Epithelial cell of prostate (primary cell): ENCODE measurements at regions not wholly inside any gene's neighbourhood (a gene's known extent, or its start where the extent isn't known, plus 50 kb on each side); places are given as distances from the start of the nearest gene placed in this dataset.
"Not testable (repeated sequence)": the region's sequence is repeated elsewhere in the genome, so short reads cannot be mapped to it uniquely, and the experiment has no call there.

ENCODE experiments used
- DNase-seq: peaks from one replicate; pipeline ENCODE4 v3.0.0-alpha.2; 2011; ENCODE audit warnings: low read depth, low spot score
- H3K27ac ChIP-seq: fragments of 450-650 bp; 2 replicates; pipeline ENCODE4 v1.5.1; 2017; ENCODE audit warnings: mild to moderate bottlenecking

DNA sequence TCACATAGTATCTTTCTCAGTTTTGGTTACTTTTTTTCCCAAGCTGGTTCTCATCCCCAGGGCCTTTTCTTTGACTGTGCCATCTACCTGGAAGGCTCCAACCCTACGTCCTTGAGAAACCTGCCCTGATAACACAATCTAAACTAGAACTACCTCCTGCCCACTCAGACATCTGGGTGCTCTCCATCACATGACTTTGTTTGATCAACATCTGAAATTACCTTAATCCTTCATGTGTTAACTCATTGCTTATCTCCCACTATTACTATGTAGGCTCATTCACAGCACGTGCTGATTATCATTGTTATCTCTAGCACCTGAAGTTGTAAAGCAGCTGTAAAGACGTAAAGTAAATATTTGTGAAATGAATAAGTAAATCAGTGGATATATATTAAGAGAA is 784.0 kb downstream of the TMTC2 start:
- no peak overlapping the region for H3K27ac ChIP-seq
- no peak for DNase-seq

DNA sequence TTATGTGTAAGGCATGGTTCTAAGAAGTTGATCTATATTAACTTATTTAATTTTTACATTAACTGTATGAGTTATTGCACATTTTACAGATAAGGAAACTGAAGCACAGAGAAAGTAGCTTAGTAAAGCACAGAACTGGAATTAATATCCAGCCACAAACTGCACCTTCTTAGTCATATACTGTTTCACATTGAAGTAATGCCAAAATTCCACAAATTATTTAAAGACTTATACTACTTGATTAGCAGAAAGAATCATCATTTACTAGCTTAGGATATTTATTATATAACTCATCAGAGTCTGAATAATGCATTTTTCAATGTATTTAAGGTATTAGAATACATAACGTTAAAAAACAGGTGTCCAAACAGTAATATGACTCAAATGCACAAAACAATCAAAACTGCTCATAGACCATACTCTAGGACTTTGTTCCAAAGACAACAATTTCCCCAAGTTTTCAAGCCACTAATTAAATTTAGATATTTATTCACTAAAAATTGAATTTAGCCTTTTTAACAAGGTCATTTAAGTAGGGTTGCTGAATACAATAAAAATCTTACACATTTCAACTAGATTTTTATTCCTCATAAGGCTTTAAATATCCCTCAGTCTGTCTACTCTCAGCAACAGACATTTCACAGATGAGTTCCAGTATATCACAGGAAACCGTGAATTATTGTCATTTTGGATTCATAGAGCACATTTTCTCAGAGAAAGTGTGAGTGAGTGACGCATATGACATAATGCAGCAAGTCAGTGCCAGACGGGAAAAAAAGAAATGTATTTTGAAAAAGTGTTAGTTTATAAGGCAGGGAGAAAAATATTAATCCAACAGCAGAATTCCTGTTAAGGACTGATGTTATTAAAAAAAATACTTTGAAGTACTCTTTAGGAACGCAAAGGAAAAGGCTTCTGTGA is 782.5 kb downstream of the TMTC2 start:
- no peak for DNase-seq
- H3K27ac ChIP-seq = no peak overlapping the region

DNA sequence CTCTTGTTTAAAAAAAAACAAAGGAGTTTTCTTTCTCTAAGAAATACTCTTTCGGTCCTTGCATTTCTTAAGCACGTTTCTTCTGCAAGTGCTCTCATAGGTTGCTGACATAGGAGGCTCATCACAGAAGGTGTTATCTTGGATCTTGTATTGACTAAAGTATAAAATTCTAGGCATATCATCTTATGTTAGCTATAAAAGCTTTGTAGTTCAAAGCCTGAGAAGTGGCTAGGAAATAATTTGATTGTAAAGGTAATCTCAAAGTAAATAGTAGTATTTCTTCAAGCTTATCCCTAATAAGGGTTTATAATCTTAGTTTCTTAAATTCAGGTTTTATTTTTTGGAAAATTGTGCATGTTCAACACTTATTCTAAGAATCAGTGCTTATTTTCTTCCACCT is 778.9 kb downstream of the TMTC2 start:
- no peak for DNase-seq

DNA sequence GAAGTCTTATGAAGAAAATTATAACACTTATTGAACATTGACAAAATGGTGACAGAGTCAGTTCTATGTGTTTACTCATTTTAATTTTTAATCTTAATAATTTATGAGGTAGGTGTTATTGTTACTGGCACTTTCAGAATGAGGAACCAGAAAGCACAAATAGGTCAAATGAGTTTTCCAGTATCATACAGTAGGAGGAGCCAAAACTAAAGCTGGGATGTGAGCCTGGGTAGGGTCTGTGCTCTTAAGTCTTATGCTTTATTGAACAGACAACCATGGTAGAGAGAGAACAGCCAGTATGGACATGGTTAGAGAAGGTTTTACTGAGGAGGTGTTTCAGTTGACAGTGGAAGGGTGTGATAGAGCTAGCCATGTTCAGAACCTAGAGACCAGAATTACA is 775.7 kb downstream of the TMTC2 start:
- DNase-seq = no peak
- no peak overlapping the region for H3K27ac ChIP-seq

More for the DNA sequence above, 778.9 kb downstream of the TMTC2 start:
- no peak overlapping the region for H3K27ac ChIP-seq

DNA sequence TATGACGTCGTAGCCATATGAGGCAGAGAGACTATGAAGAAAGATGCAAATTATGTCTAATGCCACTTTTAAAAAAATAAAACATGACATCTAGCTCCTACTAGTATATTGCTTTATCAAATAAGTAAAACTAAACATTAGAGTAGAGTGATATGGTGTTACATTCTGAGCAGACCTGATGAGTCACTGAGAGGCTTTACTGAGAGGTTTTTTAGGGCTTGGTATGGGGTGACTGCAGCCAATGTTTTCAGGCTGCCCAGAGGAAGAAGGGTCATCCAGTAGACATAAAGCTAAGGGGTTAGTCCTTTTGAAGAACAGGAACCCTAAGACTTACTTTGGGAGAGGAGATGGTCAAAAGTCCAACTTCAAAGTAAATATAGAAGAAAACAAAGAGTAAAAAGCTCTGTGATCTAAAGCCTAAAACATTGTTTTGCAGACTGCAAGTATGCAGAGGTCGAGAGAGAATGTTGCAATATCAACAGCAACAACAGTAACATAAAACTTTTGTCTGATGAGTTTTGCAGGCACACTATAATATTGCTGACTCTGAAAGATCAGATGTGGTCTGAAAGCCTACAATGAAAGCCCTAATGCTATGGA is 774.7 kb downstream of the TMTC2 start:
- no peak overlapping the region for H3K27ac ChIP-seq
- no peak for DNase-seq

DNA sequence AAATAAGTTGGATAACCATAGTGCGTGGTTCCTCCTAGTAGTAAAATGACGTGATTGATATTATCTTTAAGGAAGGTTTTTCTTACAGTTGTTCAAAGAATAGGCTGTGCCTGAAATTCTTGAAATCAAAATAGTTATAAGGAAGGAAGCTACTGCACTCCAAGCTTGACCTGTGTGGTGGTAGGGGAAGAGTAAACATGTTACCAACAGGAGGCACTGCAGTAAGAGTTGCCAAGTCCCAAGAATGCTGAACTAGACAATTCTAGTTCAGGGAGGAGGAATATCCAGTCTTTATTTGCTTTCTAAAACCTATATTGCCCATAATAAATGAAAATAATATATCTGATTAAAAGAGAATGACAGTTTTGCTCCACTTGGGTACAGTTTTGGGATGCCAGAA is 764.5 kb downstream of the TMTC2 start:
- no peak overlapping the region for H3K27ac ChIP-seq
- no peak for DNase-seq

DNA sequence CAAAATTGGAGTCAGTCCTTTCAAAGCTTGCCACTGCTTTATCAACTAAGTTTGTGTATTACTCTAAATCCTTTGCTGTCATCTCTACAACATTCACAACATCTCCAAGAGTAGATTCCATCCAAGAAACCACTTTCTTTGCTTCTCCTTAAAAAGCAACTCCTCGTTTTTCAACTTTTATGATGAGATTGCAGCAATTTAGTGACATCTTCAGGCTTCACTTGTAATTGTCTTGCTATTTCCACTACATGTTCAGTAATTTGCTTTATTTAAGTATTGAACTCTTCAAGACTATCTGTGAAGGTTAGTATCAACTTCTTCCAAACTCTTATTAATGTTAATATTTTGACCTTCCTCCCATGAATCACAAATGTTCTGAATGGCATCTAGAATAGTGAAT is 747.9 kb downstream of the TMTC2 start:
- H3K27ac ChIP-seq = no peak overlapping the region
- DNase-seq = no peak

DNA sequence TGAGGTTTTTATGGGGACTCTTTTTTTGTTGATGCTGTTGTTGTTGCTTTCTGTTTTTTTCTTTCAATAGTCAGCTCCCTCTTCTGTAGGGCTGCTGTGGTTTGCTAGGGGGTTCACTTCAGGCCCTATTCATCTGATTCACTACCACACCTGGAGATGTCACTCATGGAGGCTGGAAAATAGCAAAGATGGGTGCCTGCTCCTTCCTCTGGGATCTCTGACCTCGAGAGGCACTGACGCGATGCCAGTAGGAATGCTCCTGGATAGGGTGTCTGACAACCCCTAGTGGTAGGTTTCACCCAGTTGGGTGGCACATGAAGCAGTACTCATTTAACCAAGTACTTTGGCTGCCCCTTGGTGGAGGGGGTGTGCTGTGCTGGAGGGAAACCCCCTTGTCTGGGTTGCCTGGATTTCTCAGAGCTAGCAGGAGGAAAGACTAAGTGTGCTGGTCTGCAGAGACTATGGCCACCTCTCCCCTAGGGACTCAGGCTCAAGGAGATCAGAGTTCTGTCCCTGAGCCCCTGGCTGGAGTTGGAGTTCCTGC is 745.5 kb downstream of the TMTC2 start:
- DNase-seq = no peak
- H3K27ac ChIP-seq = no peak overlapping the region

DNA sequence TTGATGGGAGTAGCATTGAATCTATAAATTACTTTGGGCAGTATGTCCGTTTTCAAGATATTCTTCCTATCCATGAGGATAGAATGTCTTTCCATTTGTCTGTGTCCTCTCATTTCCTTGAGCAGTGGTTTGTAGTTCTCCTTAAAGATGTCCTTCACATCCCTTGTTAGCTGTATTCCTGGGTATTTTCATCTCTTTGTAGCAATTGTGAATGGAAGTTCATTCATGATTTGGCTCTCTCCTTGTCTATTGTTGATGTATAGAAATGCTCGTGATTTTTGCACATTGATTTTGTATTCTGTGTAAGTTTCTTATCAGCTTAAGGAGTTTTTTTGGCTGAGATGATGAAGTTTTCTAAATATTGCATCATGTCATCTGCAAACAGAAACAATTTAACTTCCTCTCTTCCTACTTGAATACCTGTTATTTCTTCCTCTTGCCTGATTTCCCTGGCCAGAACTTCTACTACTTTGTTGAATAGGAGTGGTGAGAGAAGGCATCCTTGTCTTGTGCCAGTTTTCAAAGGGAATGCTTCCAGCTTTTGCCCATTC is 741.0 kb downstream of the TMTC2 start:
- not testable (repeated sequence) for DNase-seq, H3K27ac ChIP-seq

DNA sequence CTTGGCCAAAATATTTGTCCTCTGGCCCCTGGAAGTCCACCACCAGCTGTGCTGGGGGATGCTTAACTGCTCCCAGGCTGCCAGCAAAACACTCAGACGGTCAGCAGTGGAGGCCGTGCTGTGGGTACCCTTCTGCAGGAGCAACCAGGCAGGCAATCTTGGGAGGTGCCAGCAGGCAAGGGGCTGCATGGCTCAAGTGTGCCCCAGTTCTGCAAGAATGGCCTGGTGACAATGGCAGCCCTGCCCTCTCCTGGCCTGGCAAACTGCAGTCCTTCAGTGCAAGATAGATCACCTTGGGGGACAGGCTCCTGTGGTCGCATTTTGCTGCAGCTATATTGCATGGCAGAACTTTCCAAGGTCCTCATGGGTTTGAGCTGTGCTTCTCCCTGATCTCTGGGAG is 728.3 kb downstream of the TMTC2 start:
- no peak for DNase-seq
- H3K27ac ChIP-seq = no peak overlapping the region

DNA sequence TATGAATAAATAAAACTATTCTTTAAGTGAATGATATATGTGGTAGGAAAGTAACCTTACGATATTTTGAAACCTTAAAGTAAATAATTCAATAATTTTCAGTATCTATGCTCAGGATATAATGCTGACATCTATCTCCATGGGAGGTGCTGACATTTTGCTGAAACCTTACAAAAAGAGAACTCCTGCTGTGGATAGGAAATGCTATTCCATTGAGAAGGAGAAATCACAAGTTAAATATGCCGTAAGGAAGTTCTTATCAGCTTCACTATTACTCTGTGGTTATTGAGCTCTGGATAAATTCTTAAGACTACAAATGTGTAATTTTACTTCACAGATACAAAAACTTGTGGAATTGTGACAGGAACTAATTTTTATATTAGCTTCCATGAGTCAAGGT is 722.1 kb downstream of the TMTC2 start:
- no peak overlapping the region for H3K27ac ChIP-seq
- DNase-seq = no peak

DNA sequence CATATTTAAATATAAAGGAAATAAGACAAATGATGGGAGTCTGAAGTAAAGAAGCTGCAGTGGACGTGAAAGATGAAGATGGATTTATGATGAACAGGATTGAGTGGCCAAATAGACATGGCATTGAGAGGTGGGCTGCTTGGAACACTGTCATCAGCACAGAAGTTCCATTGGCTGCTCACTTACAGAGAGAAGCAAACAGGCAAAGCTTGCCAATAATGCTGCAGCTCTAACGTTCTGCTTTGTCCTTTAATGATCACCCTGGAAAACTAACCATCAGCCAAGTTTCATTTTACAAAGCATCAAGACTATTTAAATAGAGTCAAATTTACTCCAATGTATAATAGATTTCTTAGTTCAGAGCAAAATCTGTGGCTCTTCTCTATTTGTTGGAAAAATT is 721.4 kb downstream of the TMTC2 start:
- no peak overlapping the region for H3K27ac ChIP-seq
- DNase-seq = no peak

DNA sequence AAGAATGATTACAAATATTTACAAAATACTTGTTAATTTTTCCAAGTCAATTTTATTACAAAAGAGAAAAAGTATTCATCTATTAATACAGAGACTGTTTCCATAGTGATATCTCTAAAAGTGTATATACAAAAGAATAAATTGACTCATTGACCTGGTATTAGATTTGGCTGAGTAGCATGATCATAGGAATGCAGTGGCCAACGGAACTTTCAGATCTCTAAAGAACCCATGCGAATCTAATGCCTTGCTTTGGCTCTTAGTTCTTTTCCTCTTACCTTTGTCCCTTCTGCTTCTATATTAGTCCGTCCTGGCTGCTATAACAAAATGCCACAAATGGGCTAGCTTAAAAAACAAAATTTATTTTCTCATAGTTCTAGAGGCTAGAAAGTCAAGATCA is 717.8 kb downstream of the TMTC2 start:
- H3K27ac ChIP-seq = no peak overlapping the region
- no peak for DNase-seq

DNA sequence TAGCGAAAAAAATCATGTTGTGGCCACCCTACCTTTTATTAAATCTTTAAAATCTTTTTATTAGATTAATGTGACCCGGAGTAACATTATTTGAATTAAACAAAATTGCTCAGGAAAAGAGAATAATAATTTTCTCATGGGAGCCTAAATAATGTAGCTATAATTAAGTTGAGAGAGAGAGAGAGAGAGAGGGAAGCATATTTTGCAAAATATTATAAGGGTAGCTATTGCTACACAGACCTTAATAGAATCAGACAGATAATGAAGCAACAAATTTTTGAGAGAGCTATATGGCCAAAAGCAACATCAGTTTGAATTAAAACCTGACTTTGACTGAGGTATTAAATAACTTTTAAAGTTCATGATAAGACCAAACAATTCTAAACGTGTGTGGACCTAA is 703.5 kb downstream of the TMTC2 start:
- DNase-seq = no peak
- H3K27ac ChIP-seq = no peak overlapping the region

DNA sequence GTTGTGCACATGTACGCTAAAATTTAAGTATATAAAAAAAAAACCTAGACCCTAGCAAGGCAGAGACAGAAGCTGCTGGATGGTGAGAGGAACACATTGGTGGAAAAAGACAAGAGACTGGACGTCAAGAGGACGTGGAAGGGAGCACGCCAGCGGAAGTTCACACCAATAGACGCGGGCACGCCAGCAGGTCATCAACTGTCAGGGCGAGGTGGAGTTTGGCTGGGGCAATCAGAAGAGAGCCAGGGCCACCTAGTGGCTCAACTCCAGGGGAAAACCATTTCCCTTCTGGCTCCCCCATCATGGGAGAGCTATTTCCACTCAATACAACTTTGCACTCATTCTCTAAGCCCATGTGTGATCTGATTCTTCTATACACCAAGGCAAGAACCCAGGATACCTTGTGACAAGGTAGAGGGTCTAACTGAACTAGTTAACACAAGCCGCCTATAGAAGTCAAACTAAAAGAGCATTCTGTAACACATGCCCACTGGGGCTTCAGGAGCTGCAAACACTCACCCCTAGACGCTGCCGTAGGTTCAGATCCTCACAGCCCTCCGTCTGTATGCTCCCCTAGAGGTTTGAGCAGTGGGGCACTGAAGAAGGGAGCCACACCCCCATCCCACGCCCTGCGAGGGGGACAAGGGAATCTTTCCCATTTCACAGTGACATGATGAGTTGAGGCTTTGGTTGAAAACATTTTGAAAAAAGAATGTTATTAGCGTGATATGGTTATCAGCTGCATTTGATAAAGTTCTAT is 702.7 kb downstream of the TMTC2 start:
- no peak overlapping the region for H3K27ac ChIP-seq
- DNase-seq = no peak

DNA sequence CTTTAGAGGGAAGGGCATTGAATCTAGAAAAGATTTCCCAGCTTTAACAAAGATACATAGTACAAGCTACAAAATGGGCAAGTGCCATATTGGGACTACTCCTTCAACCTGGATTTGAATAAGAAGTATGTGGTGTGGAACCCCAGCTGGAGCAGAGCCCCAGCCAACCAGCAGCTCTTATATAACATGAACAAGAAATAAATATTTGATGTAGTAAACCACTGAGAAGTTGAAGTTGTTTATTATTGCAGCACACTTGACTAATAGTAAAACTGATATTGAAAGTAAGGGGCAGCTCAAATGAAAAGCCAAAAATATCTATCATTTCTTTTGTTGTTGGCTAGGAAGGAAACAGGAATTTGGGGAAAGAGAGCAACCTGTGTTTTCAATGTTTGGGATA is 701.8 kb downstream of the TMTC2 start:
- H3K27ac ChIP-seq = no peak overlapping the region
- no peak for DNase-seq

DNA sequence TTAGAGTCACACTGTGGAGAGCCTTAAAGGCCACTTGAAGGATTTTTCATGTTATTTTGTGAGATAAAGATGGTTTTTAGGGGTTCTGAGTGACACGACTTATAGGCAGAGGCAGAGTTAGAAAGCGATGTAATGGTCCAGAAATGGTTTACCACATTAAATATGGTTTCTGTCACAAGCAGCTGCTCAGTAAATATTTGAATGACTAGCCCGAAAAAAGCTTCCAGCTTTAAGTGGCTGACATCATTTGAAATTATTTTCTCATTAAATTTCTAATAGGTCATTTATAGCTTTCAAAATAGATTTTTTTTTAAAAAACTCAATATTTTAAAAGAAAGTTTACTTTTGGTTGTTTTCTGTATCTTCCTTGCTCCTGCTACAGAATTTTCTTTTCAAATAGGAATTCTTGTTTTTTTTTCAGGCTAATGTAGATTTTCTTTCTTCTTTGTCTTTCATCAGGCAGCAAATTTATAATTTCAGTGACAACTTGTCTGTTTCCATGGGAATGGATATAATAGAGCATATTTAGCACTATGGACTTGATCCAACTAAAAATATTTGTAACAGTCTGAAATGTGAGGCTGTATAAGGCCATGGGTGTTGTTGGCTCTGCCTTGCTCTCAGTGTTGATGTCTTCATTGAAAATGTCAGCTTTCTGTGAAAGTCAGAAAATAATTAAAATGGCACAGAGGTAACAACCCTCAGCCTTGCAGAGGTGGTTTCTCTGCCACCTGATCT is 700.0 kb downstream of the TMTC2 start:
- no peak overlapping the region for H3K27ac ChIP-seq
- no peak for DNase-seq

DNA sequence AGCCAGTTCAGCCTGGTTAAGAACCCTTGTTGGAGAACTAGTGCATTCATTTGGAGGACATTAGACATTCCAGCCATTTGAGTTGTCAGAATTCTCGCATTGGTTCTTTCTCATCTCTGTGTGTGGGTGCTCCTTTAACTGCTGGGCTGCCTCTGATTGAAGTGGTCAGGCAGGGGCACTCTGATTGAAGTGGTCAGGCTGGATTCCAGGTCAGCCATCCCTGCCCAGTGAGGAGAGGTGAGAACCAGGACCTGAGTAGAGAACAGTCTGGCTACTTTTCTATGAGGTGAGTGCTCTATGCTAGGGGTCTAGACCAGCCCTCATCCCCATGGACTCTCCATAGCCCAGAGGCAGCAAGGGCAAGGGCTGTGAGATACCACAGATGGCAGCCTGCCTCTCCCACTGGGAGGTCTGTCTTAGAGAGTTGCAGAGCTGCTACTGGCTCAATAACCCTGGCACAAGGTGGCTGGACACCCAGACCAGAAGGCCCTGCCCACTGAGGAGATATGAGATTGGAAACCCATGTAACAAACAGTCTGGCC is 691.6 kb downstream of the TMTC2 start:
- H3K27ac ChIP-seq = no peak overlapping the region
- no peak for DNase-seq

DNA sequence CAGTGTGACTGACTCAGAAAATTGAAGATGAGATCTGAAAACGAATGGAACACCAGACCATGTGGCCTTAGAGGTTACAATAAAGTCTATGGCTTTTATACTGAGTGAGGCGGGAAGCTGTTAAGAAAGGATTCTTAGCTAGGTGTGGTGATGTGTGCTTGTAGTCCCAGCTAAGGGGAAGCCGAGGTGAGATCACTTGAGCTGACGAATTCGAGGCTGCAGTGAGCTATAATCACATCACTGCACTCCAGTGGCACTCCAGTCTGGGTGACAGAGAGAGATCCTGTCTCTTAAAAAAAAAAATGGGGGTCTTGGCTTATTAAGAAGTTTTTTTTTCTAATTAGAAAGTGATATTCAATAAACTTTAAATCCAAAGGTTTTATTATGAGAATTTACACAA is 678.6 kb downstream of the TMTC2 start:
- H3K27ac ChIP-seq = no peak overlapping the region
- no peak for DNase-seq

DNA sequence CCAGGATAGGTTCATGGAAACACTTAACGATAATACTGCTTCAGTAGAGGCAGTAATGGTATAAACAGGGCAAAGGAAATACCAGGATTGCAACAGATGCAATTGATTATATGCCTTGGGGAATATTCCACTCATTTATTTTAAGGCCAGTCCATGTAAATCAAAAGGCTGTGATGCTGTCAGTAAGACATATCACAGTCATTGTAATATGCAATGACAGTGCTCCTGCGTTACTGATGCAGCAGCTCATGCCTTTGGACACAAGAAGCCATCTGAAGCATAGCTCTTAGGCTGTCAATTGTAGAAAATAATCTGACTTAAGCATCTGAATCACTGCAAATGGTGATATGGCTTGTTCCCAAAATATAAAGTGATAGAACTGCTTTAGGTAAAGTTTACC is 674.8 kb downstream of the TMTC2 start:
- no peak for DNase-seq
- no peak overlapping the region for H3K27ac ChIP-seq
